Bronchial epithelial cell (primary cell): ENCODE measurements at regions not wholly inside any gene's neighbourhood (a gene's known extent, or its start where the extent isn't known, plus 50 kb on each side); places are given as distances from the start of the nearest gene placed in this dataset.

Experiments
- DNase-seq: peaks from one replicate; pipeline ENCODE4 v3.0.0-alpha.2; 2010; ENCODE audit warnings: low read depth
- FAIRE-seq: peaks from 2 replicates; lab custom pipeline; 2011; peaks lifted over from hg19 to GRCh38; lab: Jason Lieb, UNC
- H3K27me3 ChIP-seq: 2 replicates; pipeline ENCODE4 v1.5.1; 2011; ENCODE audit warnings: low read length; ENCODE audit not compliant: control insufficient read depth, insufficient read depth
- H3K36me3 ChIP-seq: 2 replicates; pipeline ENCODE4 v1.5.1; 2011; ENCODE audit warnings: low read length; ENCODE audit not compliant: control insufficient read depth, insufficient read depth
- H3K4me3 ChIP-seq: 2 replicates; pipeline ENCODE4 v1.5.1; 2011; ENCODE audit warnings: mild to moderate bottlenecking, low read depth, low read length, control low read depth
- TF ChIP-seq, protein P1 (sequence below): IDR thresholded peaks from 2 replicates; pipeline ENCODE4 v1.5.1; 2011; ENCODE audit warnings: mild to moderate bottlenecking, moderate library complexity, low read length, control low read depth, inconsistent platforms; ENCODE audit not compliant: insufficient read depth, severe bottlenecking

DNA sequence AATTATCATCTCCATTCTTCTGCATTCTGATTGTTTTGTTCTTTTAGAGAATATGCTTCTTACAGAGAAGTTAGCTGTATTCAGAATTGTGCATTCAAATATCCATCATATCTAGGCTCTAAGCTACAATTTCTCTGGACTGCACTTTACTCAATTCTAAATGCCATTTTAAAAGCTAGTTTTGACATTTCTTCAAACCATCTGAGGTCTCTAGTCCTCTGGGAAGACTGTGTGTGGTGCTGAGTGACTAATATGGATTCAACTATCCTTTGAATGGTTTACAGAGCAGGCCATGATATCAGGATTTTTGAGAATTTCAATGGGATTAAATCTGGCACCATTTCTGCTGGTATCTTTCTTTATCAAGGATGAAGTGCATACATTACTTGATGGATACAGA, 285.7 kb downstream of the BTBD3 start:
- Histone ChIP-seq H3K27me3 (no peaks in the 10 kb centered on the region), H3K36me3 (no peaks in the 10 kb centered on the region), H3K4me3 (no peak overlapping the region)
- DNase-seq (no peak), FAIRE-seq (no peak)
- TF ChIP-seq, protein P1, sequence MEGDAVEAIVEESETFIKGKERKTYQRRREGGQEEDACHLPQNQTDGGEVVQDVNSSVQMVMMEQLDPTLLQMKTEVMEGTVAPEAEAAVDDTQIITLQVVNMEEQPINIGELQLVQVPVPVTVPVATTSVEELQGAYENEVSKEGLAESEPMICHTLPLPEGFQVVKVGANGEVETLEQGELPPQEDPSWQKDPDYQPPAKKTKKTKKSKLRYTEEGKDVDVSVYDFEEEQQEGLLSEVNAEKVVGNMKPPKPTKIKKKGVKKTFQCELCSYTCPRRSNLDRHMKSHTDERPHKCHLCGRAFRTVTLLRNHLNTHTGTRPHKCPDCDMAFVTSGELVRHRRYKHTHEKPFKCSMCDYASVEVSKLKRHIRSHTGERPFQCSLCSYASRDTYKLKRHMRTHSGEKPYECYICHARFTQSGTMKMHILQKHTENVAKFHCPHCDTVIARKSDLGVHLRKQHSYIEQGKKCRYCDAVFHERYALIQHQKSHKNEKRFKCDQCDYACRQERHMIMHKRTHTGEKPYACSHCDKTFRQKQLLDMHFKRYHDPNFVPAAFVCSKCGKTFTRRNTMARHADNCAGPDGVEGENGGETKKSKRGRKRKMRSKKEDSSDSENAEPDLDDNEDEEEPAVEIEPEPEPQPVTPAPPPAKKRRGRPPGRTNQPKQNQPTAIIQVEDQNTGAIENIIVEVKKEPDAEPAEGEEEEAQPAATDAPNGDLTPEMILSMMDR: no peak

DNA sequence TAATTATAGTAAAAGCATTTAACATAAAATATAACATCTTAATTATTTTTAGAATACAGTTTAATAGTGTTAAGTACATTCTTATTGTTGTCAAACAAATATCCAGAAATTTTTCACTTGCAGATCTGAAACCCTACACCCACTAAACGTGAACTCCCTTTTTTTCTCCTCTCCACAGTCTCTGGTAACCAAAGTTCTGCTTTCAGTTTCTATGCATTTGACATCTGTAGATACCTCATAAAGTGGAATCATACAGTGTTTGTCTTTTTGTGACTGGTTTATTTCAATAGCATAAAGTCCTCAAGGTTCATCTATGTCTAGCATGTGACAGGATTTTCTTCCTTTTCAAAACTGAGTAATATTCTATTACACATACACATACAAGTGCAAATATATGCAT, 286.3 kb downstream of the BTBD3 start:
- DNase-seq (no peak), FAIRE-seq (no peak)
- no peaks in the 10 kb centered on the region for H3K27me3 ChIP-seq
- TF ChIP-seq, protein P1: no peak
- no peak overlapping the region for H3K4me3 ChIP-seq
- H3K36me3 ChIP-seq: no peaks in the 10 kb centered on the region

DNA sequence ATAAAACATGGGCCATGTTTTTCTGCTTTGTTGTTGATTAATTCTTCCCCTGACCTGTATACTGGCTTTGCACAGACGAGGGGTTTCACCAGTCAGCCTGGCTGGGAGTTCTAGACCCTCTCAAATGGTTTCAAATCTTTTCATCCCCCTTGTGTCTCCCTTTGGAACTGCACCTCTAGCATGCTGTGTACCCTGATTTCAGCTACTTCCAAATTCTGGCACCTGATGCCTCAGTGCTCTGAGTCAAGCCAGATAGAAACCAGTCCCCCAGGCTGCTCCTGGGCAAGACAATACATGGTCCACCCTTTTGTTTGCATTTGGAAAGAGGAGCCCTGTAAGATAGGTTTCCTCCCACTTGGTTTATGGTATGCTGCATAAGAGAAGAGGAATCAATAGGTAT, 290.2 kb downstream of the BTBD3 start:
- Histone ChIP-seq H3K4me3 (no peak overlapping the region), H3K36me3 (no peaks in the 10 kb centered on the region), H3K27me3 (no peaks in the 10 kb centered on the region)
- DNase-seq: peak; percentile 39
- no peak for FAIRE-seq
- TF ChIP-seq, protein P1: peak; percentile 60

DNA sequence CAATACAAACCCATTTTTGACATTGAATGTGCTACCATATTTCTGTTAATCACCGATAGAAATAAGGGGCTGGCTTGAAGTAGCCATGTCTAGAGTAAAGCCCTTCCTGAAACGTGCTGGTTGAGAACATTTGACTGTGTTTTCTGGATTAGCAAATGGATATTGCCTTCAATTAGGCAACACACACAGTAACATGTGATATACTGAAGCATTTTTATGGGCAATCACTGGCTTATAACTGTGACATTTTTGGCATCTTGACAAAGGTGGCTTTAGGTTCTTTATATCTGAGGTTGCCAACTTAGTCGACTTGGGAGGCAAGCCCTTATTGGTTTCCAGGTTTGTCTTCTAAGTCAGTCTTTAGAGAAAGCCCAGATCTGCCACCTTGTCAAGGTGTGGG, 292.9 kb downstream of the BTBD3 start:
- no peaks in the 10 kb centered on the region for H3K36me3 ChIP-seq
- H3K4me3 ChIP-seq: no peak overlapping the region
- no peaks in the 10 kb centered on the region for H3K27me3 ChIP-seq
- TF ChIP-seq, protein P1: no peak
- FAIRE-seq (no peak), DNase-seq (no peak)

DNA sequence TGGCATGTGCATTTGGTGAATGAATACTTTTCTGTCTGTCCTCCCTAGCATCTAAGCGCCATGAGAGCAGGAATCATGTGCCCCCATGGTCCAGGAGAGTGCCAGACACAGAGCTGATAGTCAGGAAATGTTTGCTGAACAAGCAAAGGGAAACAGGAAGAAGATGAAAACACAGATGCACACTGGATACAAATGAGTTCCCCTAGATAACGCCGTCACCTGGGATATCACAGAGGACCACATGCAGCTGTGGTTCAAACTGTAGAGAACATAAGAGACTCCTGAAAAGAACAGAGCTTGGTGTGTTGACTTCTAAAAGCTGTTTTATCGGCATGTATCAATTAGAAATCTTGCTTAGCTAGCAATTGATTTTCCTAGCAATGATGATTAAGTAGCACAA, 293.7 kb downstream of the BTBD3 start:
- TF ChIP-seq, protein P1: no peak
- no peak for FAIRE-seq
- H3K36me3 ChIP-seq: no peaks in the 10 kb centered on the region

DNA sequence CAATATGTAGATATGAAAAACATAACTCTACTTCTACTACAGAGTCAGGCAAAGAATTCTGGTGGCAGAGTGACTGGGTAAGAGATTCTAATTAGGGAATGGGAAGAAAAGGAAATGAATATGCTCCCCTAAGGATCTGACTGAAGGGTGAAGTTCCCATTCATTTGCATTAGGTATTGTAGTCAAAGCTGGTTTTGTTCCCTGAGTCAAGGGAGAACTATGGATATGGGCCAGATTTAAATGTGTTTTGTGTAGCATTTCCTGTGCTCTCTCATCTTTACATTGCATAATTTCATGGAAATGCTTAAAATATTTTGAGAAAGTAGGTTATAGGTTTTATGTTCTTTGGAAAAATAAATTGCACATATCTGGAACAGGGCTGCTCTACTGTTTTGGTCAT, 299.7 kb downstream of the BTBD3 start:
- no peaks in the 10 kb centered on the region for H3K27me3 ChIP-seq
- TF ChIP-seq, protein P1: no peak
- DNase-seq (no peak), FAIRE-seq (no peak)
- no peak overlapping the region for H3K4me3 ChIP-seq
- H3K36me3 ChIP-seq: no peaks in the 10 kb centered on the region

More for the DNA sequence above, 293.7 kb downstream of the BTBD3 start:
- no peak for DNase-seq
- H3K27me3 ChIP-seq: no peaks in the 10 kb centered on the region
- no peak overlapping the region for H3K4me3 ChIP-seq
